MM.1S (cell line): ENCODE measurements at regions not wholly inside any gene's neighbourhood (a gene's known extent, or its start where the extent isn't known, plus 50 kb on each side); places are given as distances from the start of the nearest gene placed in this dataset.

Experiments used
- DNase-seq: peaks from one replicate; pipeline ENCODE4 v3.0.0-alpha.2; 2015
- H2AFZ ChIP-seq: fragments of 300-600 bp; sonication (generic); 2 replicates; pipeline ENCODE4 v1.6.0; 2016; ENCODE audit warnings: antibody characterized with exemption, low read length
- H3F3A ChIP-seq: fragments of 300-600 bp; sonication (generic); 2 replicates; pipeline ENCODE4 v1.6.1; 2016; ENCODE audit warnings: mild to moderate bottlenecking, antibody characterized with exemption, low read length, moderate library complexity, mixed read lengths; ENCODE audit not compliant: insufficient read depth
- H3K27ac ChIP-seq: fragments of 300-600 bp; sonication (generic); 2 replicates; pipeline ENCODE4 v1.5.1; 2016; ENCODE audit warnings: mild to moderate bottlenecking, low read length
- H3K27me3 ChIP-seq: fragments of 300-600 bp; sonication (generic); replicated peaks from 2 replicates; pipeline ENCODE4 v1.6.0; 2016; ENCODE audit warnings: low read length; ENCODE audit not compliant: insufficient read depth
- H3K36me3 ChIP-seq: fragments of 300-600 bp; sonication (generic); replicated peaks from 2 replicates; pipeline ENCODE4 v1.6.1; 2016; ENCODE audit warnings: mild to moderate bottlenecking, low read length, mixed read lengths; ENCODE audit not compliant: insufficient read depth
- H3K4me1 ChIP-seq: fragments of 300-600 bp; sonication (generic); 2 replicates; pipeline ENCODE4 v1.6.1; 2016; ENCODE audit warnings: low read length, mixed read lengths
- H3K4me2 ChIP-seq: fragments of 300-600 bp; sonication (generic); 2 replicates; pipeline ENCODE4 v1.6.0; 2016; ENCODE audit warnings: low read depth, low read length
- H3K4me3 ChIP-seq: fragments of 300-600 bp; sonication (generic); 2 replicates; pipeline ENCODE4 v1.5.1; 2016; ENCODE audit warnings: low read length, mixed read lengths
- H3K79me2 ChIP-seq: fragments of 300-600 bp; sonication (generic); 2 replicates; pipeline ENCODE4 v1.6.1; 2016; ENCODE audit warnings: mixed run types, low read length, mixed read lengths
- H3K9ac ChIP-seq: fragments of 300-600 bp; sonication (generic); 2 replicates; pipeline ENCODE4 v1.6.1; 2016; ENCODE audit warnings: low read length, mixed read lengths
- H3K9me2 ChIP-seq: fragments of 300-600 bp; sonication (generic); replicated peaks from 2 replicates; pipeline ENCODE4 v1.6.1; 2016; ENCODE audit warnings: mild to moderate bottlenecking, low read length, mixed read lengths; ENCODE audit not compliant: insufficient read depth
- H3K9me3 ChIP-seq: fragments of 300-600 bp; sonication (generic); replicated peaks from 2 replicates; pipeline ENCODE4 v1.6.1; 2016; ENCODE audit warnings: mild to moderate bottlenecking, low read length, mixed read lengths; ENCODE audit not compliant: insufficient read depth
- H4K20me1 ChIP-seq: fragments of 300-600 bp; sonication (generic); 2 replicates; pipeline ENCODE4 v1.6.1; 2016; ENCODE audit warnings: mild to moderate bottlenecking, low read length, moderate library complexity, mixed read lengths; ENCODE audit not compliant: insufficient read depth
- EZH2 ChIP-seq: fragments of 300-600 bp; sonication (generic); optimal IDR thresholded peaks from 2 replicates; pipeline ENCODE3; 2017; ENCODE audit warnings: low read depth, mild to moderate bottlenecking, antibody characterized with exemption, low read length, mixed read lengths
- EZH2phosphoT487 ChIP-seq: fragments of 300-600 bp; sonication (generic); IDR thresholded peaks from 2 replicates; pipeline ENCODE4 v1.6.1; 2018; ENCODE audit warnings: antibody characterized with exemption, low read length
- TF ChIP-seq, protein P1 (sequence below): fragments of 300-600 bp; sonication (generic); IDR thresholded peaks from 2 replicates; pipeline ENCODE4 v1.5.1; 2016; ENCODE audit warnings: antibody characterized with exemption, low read length, mixed read lengths

DNA sequence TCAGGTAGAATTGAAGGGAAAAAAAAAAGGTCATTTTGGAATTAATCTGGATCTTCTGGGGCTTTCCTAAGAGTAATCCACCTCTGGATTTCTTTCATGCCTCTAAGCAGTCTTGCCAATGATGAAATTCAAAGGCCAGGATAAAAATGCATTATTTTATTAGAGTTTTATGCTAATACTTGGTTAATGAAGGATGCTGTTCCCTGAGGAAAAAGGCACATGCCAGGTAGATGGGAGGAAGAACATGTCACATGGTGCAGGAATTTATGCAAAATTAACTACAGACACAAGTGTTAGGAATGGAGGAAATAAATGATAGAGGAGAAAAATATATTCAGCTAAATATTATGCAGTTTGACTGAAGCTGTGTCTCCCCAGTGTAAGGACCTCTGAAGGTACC is 792.0 kb downstream of the ETS1 start:
- no peak overlapping the region for H3K4me2 ChIP-seq
- no peak overlapping the region for H3K27ac ChIP-seq
- no peak for DNase-seq
- no peaks in the 10 kb centered on the region for H3K79me2 ChIP-seq
- H3K36me3 ChIP-seq, result no peaks in the 10 kb centered on the region
- no peak overlapping the region for H2AFZ ChIP-seq
- H3K4me3 ChIP-seq, result no peak overlapping the region
- TF ChIP-seq, protein P1, sequence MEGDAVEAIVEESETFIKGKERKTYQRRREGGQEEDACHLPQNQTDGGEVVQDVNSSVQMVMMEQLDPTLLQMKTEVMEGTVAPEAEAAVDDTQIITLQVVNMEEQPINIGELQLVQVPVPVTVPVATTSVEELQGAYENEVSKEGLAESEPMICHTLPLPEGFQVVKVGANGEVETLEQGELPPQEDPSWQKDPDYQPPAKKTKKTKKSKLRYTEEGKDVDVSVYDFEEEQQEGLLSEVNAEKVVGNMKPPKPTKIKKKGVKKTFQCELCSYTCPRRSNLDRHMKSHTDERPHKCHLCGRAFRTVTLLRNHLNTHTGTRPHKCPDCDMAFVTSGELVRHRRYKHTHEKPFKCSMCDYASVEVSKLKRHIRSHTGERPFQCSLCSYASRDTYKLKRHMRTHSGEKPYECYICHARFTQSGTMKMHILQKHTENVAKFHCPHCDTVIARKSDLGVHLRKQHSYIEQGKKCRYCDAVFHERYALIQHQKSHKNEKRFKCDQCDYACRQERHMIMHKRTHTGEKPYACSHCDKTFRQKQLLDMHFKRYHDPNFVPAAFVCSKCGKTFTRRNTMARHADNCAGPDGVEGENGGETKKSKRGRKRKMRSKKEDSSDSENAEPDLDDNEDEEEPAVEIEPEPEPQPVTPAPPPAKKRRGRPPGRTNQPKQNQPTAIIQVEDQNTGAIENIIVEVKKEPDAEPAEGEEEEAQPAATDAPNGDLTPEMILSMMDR, result no peak
- TF ChIP-seq EZH2phosphoT487 (no peak), EZH2 (no peak)
- no peaks in the 10 kb centered on the region for H3K27me3 ChIP-seq
- no peaks in the 10 kb centered on the region for H4K20me1 ChIP-seq
- H3K9me2 ChIP-seq, result no peaks in the 10 kb centered on the region
- no peaks in the 10 kb centered on the region for H3F3A ChIP-seq
- H3K9ac ChIP-seq, result no peak overlapping the region
- H3K4me1 ChIP-seq, result no peaks in the 10 kb centered on the region
- H3K9me3 ChIP-seq, result no peaks in the 10 kb centered on the region

DNA sequence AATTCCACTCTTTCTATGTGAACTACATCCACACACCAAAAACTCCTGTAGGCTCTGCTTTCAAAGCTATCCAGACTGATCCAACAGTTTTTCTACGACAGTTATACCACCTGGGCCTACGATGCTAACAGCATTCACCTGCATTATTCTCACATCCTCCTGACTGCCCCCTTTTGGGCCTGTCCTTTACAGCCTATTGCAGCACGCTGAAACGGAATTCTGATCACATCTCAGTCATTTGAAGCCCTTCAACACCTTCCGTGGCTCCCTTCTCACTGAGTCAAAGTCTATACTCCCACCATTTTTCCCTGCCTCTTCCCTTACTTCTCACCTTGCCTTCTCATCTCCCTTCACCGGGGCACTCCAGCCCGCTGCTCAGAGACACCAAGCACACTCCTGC is 791.3 kb upstream of the KIRREL3 start:
- H3K27ac ChIP-seq, result no peak overlapping the region
- no peaks in the 10 kb centered on the region for H3F3A ChIP-seq
- H3K4me3 ChIP-seq, result no peak overlapping the region
- no peak overlapping the region for H2AFZ ChIP-seq
- H3K4me2 ChIP-seq, result no peak overlapping the region
- H3K9me2 ChIP-seq, result no peaks in the 10 kb centered on the region
- no peaks in the 10 kb centered on the region for H3K79me2 ChIP-seq
- H3K4me1 ChIP-seq, result no peaks in the 10 kb centered on the region
- no peak for DNase-seq
- no peaks in the 10 kb centered on the region for H4K20me1 ChIP-seq
- H3K36me3 ChIP-seq, result no peaks in the 10 kb centered on the region
- no peaks in the 10 kb centered on the region for H3K27me3 ChIP-seq
- TF ChIP-seq EZH2, result no peak
- TF ChIP-seq, protein P1, result no peak
- no peak for TF ChIP-seq EZH2phosphoT487
- no peak overlapping the region for H3K9ac ChIP-seq
- H3K9me3 ChIP-seq, result no peaks in the 10 kb centered on the region

GRCh38 chr11:127790592-127790991 is 790.0 kb upstream of the KIRREL3 start:
- Histone ChIP-seq H3K9ac (no peak overlapping the region), H3F3A (no peaks in the 10 kb centered on the region), H3K9me2 (no peaks in the 10 kb centered on the region), H3K79me2 (no peaks in the 10 kb centered on the region), H3K4me2 (no peak overlapping the region), H3K27me3 (no peaks in the 10 kb centered on the region), H3K4me1 (no peaks in the 10 kb centered on the region), H4K20me1 (no peaks in the 10 kb centered on the region), H3K9me3 (no peaks in the 10 kb centered on the region), H3K4me3 (no peak overlapping the region), H3K27ac (no peak overlapping the region), H2AFZ (no peak overlapping the region), H3K36me3 (no peaks in the 10 kb centered on the region)
- DNase-seq, result no peak
- TF ChIP-seq EZH2phosphoT487 (no peak), EZH2 (no peak)
- TF ChIP-seq, protein P1, result no peak
